WI38 (cell line): ENCODE measurements at regions not wholly inside any gene's neighbourhood (a gene's known extent, or its start where the extent isn't known, plus 50 kb on each side); places are given as distances from the start of the nearest gene placed in this dataset.

Experiments used
- H3K4me3 ChIP-seq: 2 replicates; pipeline ENCODE4 v1.5.1; 2011; ENCODE audit warnings: low read depth, mild to moderate bottlenecking, control low read depth, low read length
- CTCF ChIP-seq: IDR thresholded peaks from 2 replicates; pipeline ENCODE4 v1.5.1; 2012; ENCODE audit warnings: low read depth, mild to moderate bottlenecking, control low read depth, low read length

- no peak overlapping the region for H3K4me3 ChIP-seq
- TF ChIP-seq CTCF = no peak
Observed at GRCh38 chr12:22882559-22882958, 257.6 kb downstream of the ETNK1 start.

- H3K4me3 ChIP-seq = no peak overlapping the region
- no peak for TF ChIP-seq CTCF
Observed at GRCh38 chr12:22893878-22894277, 268.9 kb downstream of the ETNK1 start.

- H3K4me3 ChIP-seq = no peak overlapping the region
- no peak for TF ChIP-seq CTCF
Observed at GRCh38 chr12:22899184-22899583, 274.2 kb downstream of the ETNK1 start.

GRCh38 chr12:22900401-22900800 lies 275.4 kb downstream of the ETNK1 start:
- H3K4me3 ChIP-seq = no peak overlapping the region
- TF ChIP-seq CTCF = no peak

- TF ChIP-seq CTCF = no peak
- no peak overlapping the region for H3K4me3 ChIP-seq
Observed at GRCh38 chr12:22904485-22904884, 279.5 kb downstream of the ETNK1 start.

GRCh38 chr12:22916241-22916640 lies 291.3 kb downstream of the ETNK1 start:
- no peak overlapping the region for H3K4me3 ChIP-seq
- no peak for TF ChIP-seq CTCF

GRCh38 chr12:22916815-22917214 lies 291.8 kb downstream of the ETNK1 start:
- TF ChIP-seq CTCF = no peak
- H3K4me3 ChIP-seq = no peak overlapping the region
